ENCODE measurements at regions not wholly inside any gene's neighbourhood (a gene's known extent, or its start where the extent isn't known, plus 50 kb on each side); places are given as distances from the start of the nearest gene placed in this dataset.

- intact Hi-C loops (cut with DNase I) = no loop called here
- DNase-seq (ENCODE audit: extremely low spot score in 2 of 2) = no peak
- H3K4me3 ChIP-seq = no peak overlapping the region
- H3K27me3 ChIP-seq = no peaks in the 10 kb centered on the region
- no peak overlapping the region for H3K27ac ChIP-seq
- no peaks in the 10 kb centered on the region for H3K4me1 ChIP-seq
- TF ChIP-seq CTCF (IDR thresholded peaks at IDR 0.05) = no peak
- no peak for TF ChIP-seq POLR2A (IDR thresholded peaks at IDR 0.05)
- no peak for TF ChIP-seq POLR2AphosphoS5 (IDR thresholded peaks at IDR 0.05; ENCODE audit: insufficient read depth in 1 of 2, low read depth in 1 of 2)
- no peaks in the 10 kb centered on the region for H3K36me3 ChIP-seq
- no peaks in the 10 kb centered on the region for H3K9me3 ChIP-seq
Observed at GRCh38 chr13:109481040-109481439, 305.3 kb downstream of the IRS2 start.

- TF ChIP-seq POLR2AphosphoS5 (IDR thresholded peaks at IDR 0.05; ENCODE audit: insufficient read depth in 1 of 2, low read depth in 1 of 2) (no peak), CTCF (IDR thresholded peaks at IDR 0.05) (no peak), POLR2A (IDR thresholded peaks at IDR 0.05) (no peak)
- H3K27ac ChIP-seq = no peak overlapping the region
- no peaks in the 10 kb centered on the region for H3K9me3 ChIP-seq
- intact Hi-C loops (cut with DNase I) = no loop called here
- H3K36me3 ChIP-seq = no peaks in the 10 kb centered on the region
- no peak for DNase-seq (ENCODE audit: extremely low spot score in 2 of 2)
- no peaks in the 10 kb centered on the region for H3K27me3 ChIP-seq
- no peaks in the 10 kb centered on the region for H3K4me1 ChIP-seq
- no peak overlapping the region for H3K4me3 ChIP-seq
Observed at GRCh38 chr13:109480011-109480955, 306.1 kb downstream of the IRS2 start.

- intact Hi-C loops (cut with DNase I) = no loop called here
- Histone ChIP-seq H3K4me3 (no peak overlapping the region), H3K4me1 (no peaks in the 10 kb centered on the region), H3K36me3 (no peaks in the 10 kb centered on the region), H3K27me3 (no peaks in the 10 kb centered on the region), H3K9me3 (no peaks in the 10 kb centered on the region), H3K27ac (no peak overlapping the region)
- TF ChIP-seq POLR2AphosphoS5 (IDR thresholded peaks at IDR 0.05; ENCODE audit: insufficient read depth in 1 of 2, low read depth in 1 of 2) (no peak), POLR2A (IDR thresholded peaks at IDR 0.05) (no peak), CTCF (IDR thresholded peaks at IDR 0.05) (no peak)
- no peak for DNase-seq (ENCODE audit: extremely low spot score in 2 of 2)
Observed at GRCh38 chr13:109479534-109479933, 306.8 kb downstream of the IRS2 start.

GRCh38 chr13:109476001-109476400 is 310.4 kb downstream of the IRS2 start:
- Histone ChIP-seq H3K27ac (no peak overlapping the region), H3K4me3 (no peak overlapping the region), H3K9me3 (no peaks in the 10 kb centered on the region), H3K27me3 (no peaks in the 10 kb centered on the region), H3K36me3 (no peaks in the 10 kb centered on the region), H3K4me1 (no peaks in the 10 kb centered on the region)
- intact Hi-C loops (cut with DNase I) = no loop called here
- TF ChIP-seq CTCF (IDR thresholded peaks at IDR 0.05) (no peak), POLR2A (IDR thresholded peaks at IDR 0.05) (no peak), POLR2AphosphoS5 (IDR thresholded peaks at IDR 0.05; ENCODE audit: insufficient read depth in 1 of 2, low read depth in 1 of 2) (no peak)
- DNase-seq (ENCODE audit: extremely low spot score in 2 of 2) = no peak

GRCh38 chr13:109468123-109468522 is 318.3 kb downstream of the IRS2 start:
- TF ChIP-seq POLR2A (IDR thresholded peaks at IDR 0.05) (no peak), CTCF (IDR thresholded peaks at IDR 0.05) (no peak), POLR2AphosphoS5 (IDR thresholded peaks at IDR 0.05; ENCODE audit: insufficient read depth in 1 of 2, low read depth in 1 of 2) (no peak)
- intact Hi-C loops (cut with DNase I) = no loop called here

More at GRCh38 chr13:109468123-109468522, 318.3 kb downstream of the IRS2 start:
- no peaks in the 10 kb centered on the region for H3K36me3 ChIP-seq
- no peaks in the 10 kb centered on the region for H3K27me3 ChIP-seq
- no peak for DNase-seq (ENCODE audit: extremely low spot score in 2 of 2)
- no peaks in the 10 kb centered on the region for H3K9me3 ChIP-seq
- H3K4me3 ChIP-seq = no peak overlapping the region
- no peak overlapping the region for H3K27ac ChIP-seq
- H3K4me1 ChIP-seq = no peaks in the 10 kb centered on the region

All from vagina (tissue), 2 donors.